ENCODE measurements at regions not wholly inside any gene's neighbourhood (a gene's known extent, or its start where the extent isn't known, plus 50 kb on each side); places are given as distances from the start of the nearest gene placed in this dataset.

- DNase-seq: no peak
Observed at GRCh38 chr6:18675881-18676280, 288.7 kb downstream of the RNF144B start.

GRCh38 chr6:18676548-18676947, 289.4 kb downstream of the RNF144B start:
- DNase-seq: no peak

- DNase-seq: no peak
Observed at GRCh38 chr6:18680842-18681241, 293.7 kb downstream of the RNF144B start.

- no peak for DNase-seq
Observed at GRCh38 chr6:18681832-18682503, 294.8 kb downstream of the RNF144B start.

GRCh38 chr6:18684343-18684742, 297.2 kb downstream of the RNF144B start:
- DNase-seq: no peak

GRCh38 chr6:18692929-18693685, 306.0 kb downstream of the RNF144B start:
- no peak for DNase-seq

GRCh38 chr6:18693881-18694280, 306.7 kb downstream of the RNF144B start:
- no peak for DNase-seq

- no peak for DNase-seq
Observed at GRCh38 chr6:18703546-18703945, 316.4 kb downstream of the RNF144B start.

- DNase-seq: no peak
Observed at GRCh38 chr6:18707714-18708439, 320.7 kb downstream of the RNF144B start.

- no peak for DNase-seq
Observed at GRCh38 chr6:18712595-18712994, 325.4 kb downstream of the RNF144B start.

- DNase-seq: no peak
Observed at GRCh38 chr6:18720075-18720474, 332.9 kb downstream of the RNF144B start.

- DNase-seq: no peak
Observed at GRCh38 chr6:18724056-18724455, 336.9 kb downstream of the RNF144B start.

- no peak for DNase-seq
Observed at GRCh38 chr6:18725449-18725848, 338.3 kb downstream of the RNF144B start.

- DNase-seq: no peak
Observed at GRCh38 chr6:18733921-18734550, 346.9 kb downstream of the RNF144B start.

- DNase-seq: no peak
Observed at GRCh38 chr6:18741741-18742140, 354.6 kb downstream of the RNF144B start.

- DNase-seq: no peak
Observed at GRCh38 chr6:18742406-18742805, 355.3 kb downstream of the RNF144B start.

GRCh38 chr6:18746727-18747126, 359.6 kb downstream of the RNF144B start:
- no peak for DNase-seq

- no peak for DNase-seq
Observed at GRCh38 chr6:18748314-18748713, 361.2 kb downstream of the RNF144B start.

GRCh38 chr6:18752278-18753068, 365.3 kb downstream of the RNF144B start:
- DNase-seq: no peak

GRCh38 chr6:18753076-18753475, 365.9 kb downstream of the RNF144B start:
- DNase-seq: no peak

- DNase-seq: no peak
Observed at GRCh38 chr6:18763086-18763485, 375.9 kb downstream of the RNF144B start.

- no peak for DNase-seq
Observed at GRCh38 chr6:18784794-18785193, 397.6 kb downstream of the RNF144B start.
